ENCODE measurements at regions not wholly inside any gene's neighbourhood (a gene's known extent, or its start where the extent isn't known, plus 50 kb on each side); places are given as distances from the start of the nearest gene placed in this dataset.

DNA sequence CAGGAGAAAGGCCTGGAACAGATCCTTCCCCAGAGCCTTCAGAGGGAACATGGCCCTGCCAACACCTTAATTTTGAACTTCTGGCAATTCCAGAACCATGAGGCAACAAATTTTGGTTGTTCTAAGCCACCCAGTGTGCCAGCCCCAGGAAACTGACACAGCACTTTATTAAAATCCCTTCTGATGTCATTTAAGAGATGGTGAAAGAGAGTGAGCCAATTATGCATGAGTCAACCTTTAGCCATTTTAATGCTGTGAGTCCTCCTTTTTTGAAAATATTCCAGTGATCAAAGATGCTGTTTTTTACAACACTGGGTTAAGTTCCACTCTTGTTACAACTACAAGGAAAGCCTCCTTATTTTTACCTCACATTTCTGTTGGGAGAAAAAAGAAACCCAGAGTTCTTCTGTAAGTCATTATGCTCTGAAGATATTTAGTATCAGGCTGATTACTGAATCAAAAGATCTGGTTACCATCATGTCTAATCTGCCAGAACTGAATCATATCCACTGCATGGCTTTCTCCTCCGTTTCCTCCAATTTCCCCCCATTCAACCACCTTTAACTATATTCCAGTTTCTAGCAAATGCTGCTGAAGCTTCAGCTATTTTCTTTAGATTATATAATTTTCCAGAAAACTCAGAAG is 235.4 kb downstream of the TXNL1 start:
- no peak overlapping the region for H3K4me3 ChIP-seq
- no peak for DNase-seq (ENCODE audit: low spot score)
- H3K27me3 ChIP-seq (replicated peaks; ENCODE audit: insufficient read depth), result no peaks in the 10 kb centered on the region
- H3K4me1 ChIP-seq (replicated peaks), result no peaks in the 10 kb centered on the region
- no peaks in the 10 kb centered on the region for H3K36me3 ChIP-seq
- TF ChIP-seq CTCF (IDR thresholded peaks at IDR 0.05) (no peak), POLR2AphosphoS5 (IDR thresholded peaks at IDR 0.05) (no peak), POLR2A (IDR thresholded peaks at IDR 0.05) (no peak)
- no peaks in the 10 kb centered on the region for H3K9me3 ChIP-seq
- 83% methylated on average over 1 of the region's 1 CpG for WGBS
- H3K27ac ChIP-seq, result no peak overlapping the region
- intact Hi-C loops (cut with DNase I), result no loop called here

DNA sequence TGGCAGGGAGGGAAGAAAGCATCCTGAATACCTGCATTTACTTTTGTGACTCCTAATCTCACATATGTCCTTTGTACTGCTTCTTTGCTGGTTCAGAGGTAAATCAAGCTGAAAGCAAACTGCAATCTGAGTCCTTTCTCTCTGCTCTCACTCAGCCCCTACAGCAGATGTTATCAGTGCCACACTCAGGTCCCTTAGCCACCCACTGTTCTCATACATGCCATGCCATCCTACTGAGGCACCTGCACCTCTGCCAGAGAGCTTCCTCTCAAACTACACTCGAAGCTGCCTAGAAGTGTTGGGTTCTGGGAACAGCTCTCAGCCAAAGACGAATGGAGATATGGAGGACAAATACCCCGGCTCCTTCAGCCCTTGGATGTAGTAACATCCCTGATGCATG is 244.5 kb downstream of the TXNL1 start:
- no peak for DNase-seq (ENCODE audit: low spot score)
- Histone ChIP-seq H3K27ac (no peak overlapping the region), H3K4me3 (no peak overlapping the region), H3K36me3 (no peaks in the 10 kb centered on the region), H3K27me3 (replicated peaks; ENCODE audit: insufficient read depth) (no peaks in the 10 kb centered on the region), H3K9me3 (no peaks in the 10 kb centered on the region), H3K4me1 (replicated peaks) (no peaks in the 10 kb centered on the region)
- no peak for TF ChIP-seq CTCF (IDR thresholded peaks at IDR 0.05)
- 86% methylated on average over 3 of the region's 3 CpGs for WGBS
- intact Hi-C loops (cut with DNase I), result no loop called here

DNA sequence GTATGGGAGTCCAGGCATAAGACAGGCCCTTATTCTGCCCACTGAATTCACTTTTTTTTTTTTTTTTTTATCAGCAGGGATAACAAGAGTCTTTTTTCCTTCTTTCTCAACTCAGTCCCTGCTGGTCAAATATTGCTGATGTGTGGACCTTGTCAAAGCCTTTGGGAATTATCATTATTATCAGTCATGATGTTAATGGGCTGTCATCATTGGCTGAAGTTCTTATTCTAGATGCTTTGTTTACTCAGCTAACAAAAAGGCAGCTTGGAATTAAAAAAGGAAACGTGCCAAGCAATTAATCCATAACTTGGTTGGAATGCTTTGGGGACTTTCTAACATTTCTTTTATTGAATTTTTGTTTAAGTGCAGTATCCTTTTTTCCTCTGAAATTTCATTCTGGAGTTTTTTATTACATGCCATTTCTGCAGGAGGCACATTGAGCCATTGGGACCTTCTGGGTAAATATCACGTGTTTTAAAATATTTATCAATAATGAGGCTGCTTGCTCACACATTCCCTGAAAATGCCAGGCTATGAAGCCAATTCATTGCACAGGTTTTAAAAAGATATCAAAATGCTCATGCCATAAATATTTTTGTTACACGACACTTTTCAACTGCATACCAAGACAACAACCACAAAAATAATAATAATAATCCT is 246.3 kb downstream of the TXNL1 start:
- intact Hi-C loops (cut with DNase I), result no loop called here
- WGBS, result 52% methylated on average over 3 of the region's 3 CpGs

GRCh38 chr18:56390626-56391025 is 247.8 kb downstream of the TXNL1 start:
- TF ChIP-seq CTCF (IDR thresholded peaks at IDR 0.05) (no peak), POLR2AphosphoS5 (IDR thresholded peaks at IDR 0.05) (no peak), POLR2A (IDR thresholded peaks at IDR 0.05) (no peak)
- Histone ChIP-seq H3K36me3 (no peaks in the 10 kb centered on the region), H3K4me3 (no peak overlapping the region), H3K4me1 (replicated peaks) (no peaks in the 10 kb centered on the region), H3K27ac (no peak overlapping the region), H3K9me3 (no peaks in the 10 kb centered on the region), H3K27me3 (replicated peaks; ENCODE audit: insufficient read depth) (no peaks in the 10 kb centered on the region)
- intact Hi-C loops (cut with DNase I), result no loop called here
- no peak for DNase-seq (ENCODE audit: low spot score)
- 68% methylated on average over 3 of the region's 3 CpGs for WGBS

More for the DNA sequence above, 246.3 kb downstream of the TXNL1 start:
- Histone ChIP-seq H3K27me3 (replicated peaks; ENCODE audit: insufficient read depth) (no peaks in the 10 kb centered on the region), H3K9me3 (no peaks in the 10 kb centered on the region), H3K4me1 (replicated peaks) (no peaks in the 10 kb centered on the region), H3K27ac (no peak overlapping the region), H3K36me3 (no peaks in the 10 kb centered on the region), H3K4me3 (no peak overlapping the region)
- TF ChIP-seq POLR2A (IDR thresholded peaks at IDR 0.05), result no peak
- no peak for TF ChIP-seq POLR2AphosphoS5 (IDR thresholded peaks at IDR 0.05)
- TF ChIP-seq CTCF (IDR thresholded peaks at IDR 0.05), result no peak
- DNase-seq (ENCODE audit: low spot score), result no peak

GRCh38 chr18:56389190-56389589 is 249.2 kb downstream of the TXNL1 start:
- 82% methylated on average over 8 of the region's 8 CpGs for WGBS
- Histone ChIP-seq H3K27ac (no peak overlapping the region), H3K9me3 (no peaks in the 10 kb centered on the region), H3K4me3 (no peak overlapping the region), H3K4me1 (replicated peaks) (no peaks in the 10 kb centered on the region), H3K27me3 (replicated peaks; ENCODE audit: insufficient read depth) (no peaks in the 10 kb centered on the region), H3K36me3 (no peaks in the 10 kb centered on the region)
- no peak for DNase-seq (ENCODE audit: low spot score)
- TF ChIP-seq CTCF (IDR thresholded peaks at IDR 0.05) (no peak), POLR2AphosphoS5 (IDR thresholded peaks at IDR 0.05) (no peak)
- intact Hi-C loops (cut with DNase I), result no loop called here

All from prostate gland (tissue), 2 donors.